ENCODE measurements at regions not wholly inside any gene's neighbourhood (a gene's known extent, or its start where the extent isn't known, plus 50 kb on each side); places are given as distances from the start of the nearest gene placed in this dataset.

DNA sequence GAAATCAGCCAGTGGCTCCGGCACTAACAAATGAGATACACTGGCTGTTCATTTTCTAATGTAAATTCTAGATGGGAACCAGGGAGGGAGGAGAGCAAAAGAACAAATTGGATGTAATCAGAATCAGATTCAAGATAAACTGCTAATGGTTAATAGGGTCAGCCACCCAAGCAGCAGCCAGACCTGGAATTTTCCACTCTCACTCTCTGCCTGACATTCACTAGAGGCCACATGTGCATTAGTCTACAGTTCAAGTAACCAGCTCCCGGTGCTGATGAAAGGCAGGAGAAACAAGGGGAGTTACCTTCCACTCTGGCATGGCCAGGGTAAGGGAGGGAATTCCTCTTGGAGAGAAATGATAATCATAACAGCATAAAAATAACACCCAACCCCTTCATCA is 597.7 kb downstream of the TOX3 start:
- H3K4me1 ChIP-seq (ENCODE audit: insufficient read depth, low read length), result no peaks in the 10 kb centered on the region
- no peak overlapping the region for H2AFZ ChIP-seq (ENCODE audit: low read length)
- DNase-seq (ENCODE audit: insufficient read length, low spot score, missing footprints), result no peak
- H3K79me2 ChIP-seq (ENCODE audit: insufficient read depth, low read length), result no peaks in the 10 kb centered on the region
- no peak for TF ChIP-seq CTCF (IDR thresholded peaks at IDR 0.05; ENCODE audit: extremely low read depth, low read depth, low read length)
- H3K4me3 ChIP-seq (ENCODE audit: insufficient read depth, low read length), result no peak overlapping the region
- H3K36me3 ChIP-seq (ENCODE audit: insufficient read depth, low read length), result no peaks in the 10 kb centered on the region
- no peaks in the 10 kb centered on the region for H3K9me3 ChIP-seq (ENCODE audit: low read depth, low read length)
- H3K27ac ChIP-seq (ENCODE audit: low read depth, low read length), result no peak overlapping the region
- no peaks in the 10 kb centered on the region for H3K27me3 ChIP-seq (ENCODE audit: insufficient read depth, low read length)
- no peak overlapping the region for H3K4me2 ChIP-seq (ENCODE audit: insufficient read depth, low read length)
- no peaks in the 10 kb centered on the region for H4K20me1 ChIP-seq (ENCODE audit: insufficient read depth, low read length)

GRCh38 chr16:51941412-51941811 is 605.5 kb downstream of the TOX3 start:
- Histone ChIP-seq H3K36me3 (ENCODE audit: insufficient read depth, low read length) (no peaks in the 10 kb centered on the region), H3K4me1 (ENCODE audit: insufficient read depth, low read length) (no peaks in the 10 kb centered on the region), H3K27me3 (ENCODE audit: insufficient read depth, low read length) (no peaks in the 10 kb centered on the region), H3K4me3 (ENCODE audit: insufficient read depth, low read length) (no peak overlapping the region), H4K20me1 (ENCODE audit: insufficient read depth, low read length) (no peaks in the 10 kb centered on the region), H3K9me3 (ENCODE audit: low read depth, low read length) (no peaks in the 10 kb centered on the region), H2AFZ (ENCODE audit: low read length) (no peak overlapping the region), H3K79me2 (ENCODE audit: insufficient read depth, low read length) (no peaks in the 10 kb centered on the region), H3K27ac (ENCODE audit: low read depth, low read length) (no peak overlapping the region), H3K4me2 (ENCODE audit: insufficient read depth, low read length) (no peak overlapping the region)
- no peak for DNase-seq (ENCODE audit: insufficient read length, low spot score, missing footprints)
- TF ChIP-seq CTCF (IDR thresholded peaks at IDR 0.05; ENCODE audit: extremely low read depth, low read depth, low read length), result no peak

DNA sequence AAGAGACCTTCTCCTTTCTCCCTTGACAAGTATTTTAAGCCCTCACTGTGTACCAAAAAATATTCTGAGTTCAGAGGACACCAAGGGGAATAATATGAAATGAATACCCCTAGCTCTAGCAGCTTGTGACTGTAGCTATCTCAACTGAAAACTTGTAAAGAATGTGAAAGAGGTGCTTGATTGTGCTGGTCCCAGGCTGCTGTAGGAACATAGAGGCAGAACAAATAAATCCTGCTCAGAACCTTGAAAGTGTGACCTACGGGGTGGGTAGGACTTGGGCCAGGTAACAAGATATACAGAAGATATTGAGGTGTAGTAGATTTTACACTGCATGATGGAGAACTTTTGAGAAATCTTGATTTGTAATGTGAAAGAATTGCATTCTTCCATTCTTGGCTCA is 606.8 kb downstream of the TOX3 start:
- TF ChIP-seq CTCF (IDR thresholded peaks at IDR 0.05; ENCODE audit: extremely low read depth, low read depth, low read length), result no peak
- Histone ChIP-seq H3K27ac (ENCODE audit: low read depth, low read length) (no peak overlapping the region), H3K4me1 (ENCODE audit: insufficient read depth, low read length) (no peaks in the 10 kb centered on the region), H4K20me1 (ENCODE audit: insufficient read depth, low read length) (no peaks in the 10 kb centered on the region), H3K9me3 (ENCODE audit: low read depth, low read length) (no peaks in the 10 kb centered on the region), H3K79me2 (ENCODE audit: insufficient read depth, low read length) (no peaks in the 10 kb centered on the region), H3K36me3 (ENCODE audit: insufficient read depth, low read length) (no peaks in the 10 kb centered on the region), H3K27me3 (ENCODE audit: insufficient read depth, low read length) (no peaks in the 10 kb centered on the region), H3K4me2 (ENCODE audit: insufficient read depth, low read length) (no peak overlapping the region), H3K4me3 (ENCODE audit: insufficient read depth, low read length) (no peak overlapping the region), H2AFZ (ENCODE audit: low read length) (no peak overlapping the region)
- DNase-seq (ENCODE audit: insufficient read length, low spot score, missing footprints), result no peak

GRCh38 chr16:51939378-51939871 is 607.5 kb downstream of the TOX3 start:
- H3K4me1 ChIP-seq (ENCODE audit: insufficient read depth, low read length), result no peaks in the 10 kb centered on the region
- H3K27ac ChIP-seq (ENCODE audit: low read depth, low read length), result no peak overlapping the region
- no peaks in the 10 kb centered on the region for H3K79me2 ChIP-seq (ENCODE audit: insufficient read depth, low read length)
- no peak for TF ChIP-seq CTCF (IDR thresholded peaks at IDR 0.05; ENCODE audit: extremely low read depth, low read depth, low read length)
- DNase-seq (ENCODE audit: insufficient read length, low spot score, missing footprints), result no peak
- no peaks in the 10 kb centered on the region for H3K27me3 ChIP-seq (ENCODE audit: insufficient read depth, low read length)
- no peaks in the 10 kb centered on the region for H3K9me3 ChIP-seq (ENCODE audit: low read depth, low read length)
- H3K4me3 ChIP-seq (ENCODE audit: insufficient read depth, low read length), result no peak overlapping the region
- H3K36me3 ChIP-seq (ENCODE audit: insufficient read depth, low read length), result no peaks in the 10 kb centered on the region
- no peaks in the 10 kb centered on the region for H4K20me1 ChIP-seq (ENCODE audit: insufficient read depth, low read length)
- H3K4me2 ChIP-seq (ENCODE audit: insufficient read depth, low read length), result no peak overlapping the region
- H2AFZ ChIP-seq (ENCODE audit: low read length), result no peak overlapping the region
